ENCODE measurements at regions not wholly inside any gene's neighbourhood (a gene's known extent, or its start where the extent isn't known, plus 50 kb on each side); places are given as distances from the start of the nearest gene placed in this dataset.

- no peak for DNase-seq (ENCODE audit: low read depth)
Observed at GRCh38 chr11:127493330-127494022, 492.9 kb upstream of the KIRREL3 start.

- no peak for DNase-seq (ENCODE audit: low read depth)
Observed at GRCh38 chr11:127492029-127492428, 491.5 kb upstream of the KIRREL3 start.

GRCh38 chr11:127491589-127491988 is 491.0 kb upstream of the KIRREL3 start:
- DNase-seq (ENCODE audit: low read depth): no peak

GRCh38 chr11:127490896-127491295 is 490.3 kb upstream of the KIRREL3 start:
- no peak for DNase-seq (ENCODE audit: low read depth)

- DNase-seq (ENCODE audit: low read depth): no peak
Observed at GRCh38 chr11:127485541-127485940, 485.0 kb upstream of the KIRREL3 start.

- no peak for DNase-seq (ENCODE audit: low read depth)
Observed at GRCh38 chr11:127481391-127481790, 480.8 kb upstream of the KIRREL3 start.

GRCh38 chr11:127478826-127479225 is 478.3 kb upstream of the KIRREL3 start:
- no peak for DNase-seq (ENCODE audit: low read depth)

- no peak for DNase-seq (ENCODE audit: low read depth)
Observed at GRCh38 chr11:127474766-127475165, 474.2 kb upstream of the KIRREL3 start.

GRCh38 chr11:127472505-127472904 is 471.9 kb upstream of the KIRREL3 start:
- DNase-seq (ENCODE audit: low read depth): no peak

- no peak for DNase-seq (ENCODE audit: low read depth)
Observed at GRCh38 chr11:127471662-127472061, 471.1 kb upstream of the KIRREL3 start.

GRCh38 chr11:127470306-127470884 is 469.8 kb upstream of the KIRREL3 start:
- no peak for DNase-seq (ENCODE audit: low read depth)

GRCh38 chr11:127464325-127464724 is 463.8 kb upstream of the KIRREL3 start:
- DNase-seq (ENCODE audit: low read depth): no peak

- DNase-seq (ENCODE audit: low read depth): no peak
Observed at GRCh38 chr11:127462065-127462344, 461.4 kb upstream of the KIRREL3 start.

- no peak for DNase-seq (ENCODE audit: low read depth)
Observed at GRCh38 chr11:127461241-127462064, 460.9 kb upstream of the KIRREL3 start.

GRCh38 chr11:127458561-127458960 is 458.0 kb upstream of the KIRREL3 start:
- no peak for DNase-seq (ENCODE audit: low read depth)

- DNase-seq (ENCODE audit: low read depth): no peak
Observed at GRCh38 chr11:127454856-127455255, 454.3 kb upstream of the KIRREL3 start.

GRCh38 chr11:127452533-127452932 is 452.0 kb upstream of the KIRREL3 start:
- DNase-seq (ENCODE audit: low read depth): no peak

GRCh38 chr11:127451861-127452260 is 451.3 kb upstream of the KIRREL3 start:
- no peak for DNase-seq (ENCODE audit: low read depth)

- DNase-seq (ENCODE audit: low read depth): no peak
Observed at GRCh38 chr11:127448101-127448500, 447.5 kb upstream of the KIRREL3 start.

- no peak for DNase-seq (ENCODE audit: low read depth)
Observed at GRCh38 chr11:127445476-127445875, 444.9 kb upstream of the KIRREL3 start.

GRCh38 chr11:127443297-127443696 is 442.7 kb upstream of the KIRREL3 start:
- no peak for DNase-seq (ENCODE audit: low read depth)

GRCh38 chr11:127440616-127441015 is 440.0 kb upstream of the KIRREL3 start:
- DNase-seq (ENCODE audit: low read depth): no peak

GRCh38 chr11:127425281-127425680 is 424.7 kb upstream of the KIRREL3 start:
- DNase-seq (ENCODE audit: low read depth): no peak

Data from HS-5 (cell line).